ENCODE measurements at regions not wholly inside any gene's neighbourhood (a gene's known extent, or its start where the extent isn't known, plus 50 kb on each side); places are given as distances from the start of the nearest gene placed in this dataset.
A peak's percentile ranks its signal among the peaks of the same experiment; 100 is the strongest.

DNA sequence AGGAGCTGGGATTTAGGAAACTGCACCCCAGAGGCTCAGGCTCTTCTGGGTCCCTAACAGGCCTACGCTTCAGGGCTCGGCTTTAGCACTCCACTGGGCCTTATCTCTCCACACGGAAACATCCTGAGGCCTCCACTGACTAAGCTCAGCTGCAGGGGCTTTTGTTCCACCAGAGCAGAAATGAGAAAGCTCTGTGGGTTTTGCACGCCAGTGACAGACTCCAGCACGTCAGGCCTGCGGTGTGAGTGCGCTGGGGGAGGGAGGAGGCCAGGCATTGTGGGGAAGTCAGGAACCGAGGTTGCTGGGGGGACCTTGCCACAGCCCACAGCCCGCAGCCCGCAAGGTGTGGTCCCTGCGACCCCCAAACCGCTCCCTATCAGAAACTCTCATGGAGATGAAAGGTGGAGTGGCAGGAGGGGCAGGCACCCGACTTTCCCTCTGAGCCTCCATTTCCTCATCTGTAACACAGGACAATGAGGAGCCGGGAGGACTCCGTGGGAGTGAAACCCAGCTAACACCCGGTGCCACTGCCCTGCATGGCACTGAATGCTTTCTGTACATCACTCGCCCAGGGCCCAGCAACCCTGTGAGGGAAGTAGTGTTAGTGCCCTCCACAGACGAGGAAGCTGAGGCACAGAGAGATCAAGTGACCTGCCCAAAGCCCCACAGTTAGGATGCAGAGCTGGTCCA, 106.5 kb downstream of the TPRA1 start:
- ATAC-seq, result no peak

GRCh38 chr3:127483005-127483641, 107.4 kb downstream of the TPRA1 start:
- ATAC-seq, result no peak

DNA sequence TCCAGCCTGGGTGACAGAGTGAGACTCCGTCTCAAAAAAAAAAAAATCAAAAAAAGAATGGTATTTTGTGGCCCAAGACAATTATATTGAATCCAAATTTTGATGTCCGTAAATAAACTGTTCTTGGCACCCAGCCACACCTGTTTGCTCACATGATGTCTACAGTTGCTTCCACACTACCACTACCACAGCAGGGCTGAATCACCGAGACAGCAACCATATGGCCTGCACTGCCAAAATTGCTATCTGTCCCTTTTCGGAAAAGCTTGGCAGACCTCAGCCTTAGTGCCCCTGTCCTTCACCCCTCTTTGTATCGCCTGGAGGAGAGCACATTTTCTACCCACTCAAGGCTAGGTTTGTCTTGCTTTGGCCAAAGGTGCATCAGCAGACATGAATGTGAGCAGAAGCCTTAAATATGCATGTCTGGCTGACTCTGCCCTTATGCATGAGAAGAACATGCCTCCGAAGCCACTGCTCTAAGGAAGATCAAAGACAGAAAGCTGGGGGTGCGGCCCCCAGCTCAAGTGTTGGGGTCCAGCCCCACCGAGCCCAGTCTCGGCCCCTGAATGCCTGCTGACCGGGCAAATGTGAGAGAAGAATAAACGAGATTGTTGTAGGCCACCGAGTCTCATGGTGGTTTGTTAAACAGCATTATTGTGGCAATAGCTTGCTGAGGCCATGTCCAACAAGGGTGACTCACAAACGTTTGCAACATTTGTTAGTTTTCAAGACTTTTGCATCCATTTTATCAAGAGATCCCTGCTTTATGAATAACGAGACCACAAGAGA, 108.1 kb downstream of the TPRA1 start:
- ATAC-seq, result no peak

DNA sequence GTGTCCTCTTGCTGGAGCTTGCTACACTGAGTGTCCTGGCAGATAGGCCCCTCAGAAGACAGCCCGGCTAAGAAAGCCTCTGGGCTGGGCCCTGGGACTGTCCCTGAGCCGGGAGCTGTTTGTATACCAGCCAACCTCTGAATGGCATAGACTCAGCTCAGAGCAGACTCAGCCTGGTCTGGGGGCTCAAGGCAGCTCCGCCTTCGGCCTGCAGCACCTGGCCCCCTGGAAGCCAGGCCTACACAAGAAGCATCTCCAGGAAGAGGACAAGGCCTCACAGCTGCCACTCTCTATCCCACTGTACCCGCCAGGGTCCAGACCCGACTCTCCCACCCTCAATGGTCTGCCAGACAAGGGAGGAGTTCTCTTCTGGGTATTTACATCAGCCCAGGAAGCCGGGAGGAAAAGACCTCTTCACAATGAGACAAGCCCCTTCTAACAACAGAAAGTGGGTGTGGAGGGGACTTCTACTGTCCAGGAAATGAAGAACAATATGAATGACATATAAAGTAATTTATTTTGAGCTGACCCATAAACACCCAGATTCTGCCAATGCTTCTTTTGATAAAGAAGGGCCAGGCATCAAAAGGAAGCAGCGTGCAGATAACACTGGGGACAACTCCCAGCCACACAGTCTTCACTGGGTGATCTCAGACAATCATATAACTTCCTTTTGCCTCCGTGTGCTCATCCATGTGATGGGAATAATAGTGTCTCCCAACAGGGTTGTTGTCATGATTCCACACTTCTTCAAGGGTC, 110.2 kb downstream of the TPRA1 start:
- no peak for ATAC-seq

DNA sequence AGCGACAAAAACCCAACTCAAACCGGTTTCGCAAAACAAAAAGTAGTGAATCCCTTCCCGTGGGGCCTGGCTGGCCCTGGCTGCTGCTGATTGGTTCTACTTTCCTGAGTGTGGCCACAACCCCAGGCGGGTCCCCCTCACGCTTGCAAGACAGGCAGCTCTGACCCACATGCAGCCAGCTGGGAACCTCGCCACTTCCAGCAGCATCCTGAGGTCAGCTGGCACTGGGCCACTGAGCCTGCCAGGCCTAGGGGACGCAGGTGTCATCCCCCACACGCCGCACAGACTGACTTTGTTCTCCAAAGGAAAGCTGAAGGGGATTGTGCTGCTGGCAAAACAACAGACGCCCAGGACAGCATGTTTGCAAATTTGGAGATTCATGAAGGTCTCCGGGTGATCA, 111.1 kb downstream of the TPRA1 start:
- ATAC-seq, result no peak

GRCh38 chr3:127478922-127479321, 111.6 kb downstream of the TPRA1 start:
- ATAC-seq, result no peak

DNA sequence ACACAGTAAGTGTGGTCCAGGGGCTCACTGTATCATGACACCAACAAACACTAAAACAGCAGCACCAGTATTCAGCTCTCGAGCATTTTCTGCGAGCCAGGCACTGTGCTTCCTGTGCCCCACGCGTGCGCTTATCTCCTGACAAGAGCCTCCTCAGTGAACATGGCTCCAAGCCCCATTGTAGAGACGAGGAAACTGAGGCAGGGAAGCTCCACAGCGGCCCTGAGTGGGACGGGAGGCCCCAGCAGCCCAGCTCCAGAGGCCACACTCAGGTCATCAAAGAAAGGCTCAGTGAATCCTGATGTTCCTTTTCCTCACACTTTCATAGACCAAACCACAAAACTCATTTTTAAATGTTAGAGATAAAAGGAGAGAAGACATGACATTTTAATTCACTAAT, 113.1 kb downstream of the TPRA1 start:
- no peak for ATAC-seq

DNA sequence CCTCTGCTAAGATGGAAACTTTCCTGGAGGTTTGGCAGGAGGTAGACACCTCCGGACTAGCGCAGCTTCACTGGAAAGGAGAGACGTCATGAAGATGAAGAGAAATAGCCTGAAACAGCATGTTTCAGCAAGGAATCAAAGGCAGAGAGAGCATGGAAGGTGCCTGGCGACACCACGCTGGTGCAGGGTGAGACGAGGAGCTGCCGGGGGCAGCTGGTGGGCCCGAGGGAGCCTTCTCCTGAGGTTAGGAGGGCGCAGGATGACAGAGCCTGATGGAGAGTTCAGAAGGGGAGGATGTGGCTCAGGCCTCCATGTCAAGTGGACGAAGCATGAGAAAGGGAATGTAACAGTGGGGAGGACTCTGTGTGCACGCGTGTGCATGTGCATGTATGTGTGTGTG, 113.6 kb downstream of the TPRA1 start:
- no peak for ATAC-seq

DNA sequence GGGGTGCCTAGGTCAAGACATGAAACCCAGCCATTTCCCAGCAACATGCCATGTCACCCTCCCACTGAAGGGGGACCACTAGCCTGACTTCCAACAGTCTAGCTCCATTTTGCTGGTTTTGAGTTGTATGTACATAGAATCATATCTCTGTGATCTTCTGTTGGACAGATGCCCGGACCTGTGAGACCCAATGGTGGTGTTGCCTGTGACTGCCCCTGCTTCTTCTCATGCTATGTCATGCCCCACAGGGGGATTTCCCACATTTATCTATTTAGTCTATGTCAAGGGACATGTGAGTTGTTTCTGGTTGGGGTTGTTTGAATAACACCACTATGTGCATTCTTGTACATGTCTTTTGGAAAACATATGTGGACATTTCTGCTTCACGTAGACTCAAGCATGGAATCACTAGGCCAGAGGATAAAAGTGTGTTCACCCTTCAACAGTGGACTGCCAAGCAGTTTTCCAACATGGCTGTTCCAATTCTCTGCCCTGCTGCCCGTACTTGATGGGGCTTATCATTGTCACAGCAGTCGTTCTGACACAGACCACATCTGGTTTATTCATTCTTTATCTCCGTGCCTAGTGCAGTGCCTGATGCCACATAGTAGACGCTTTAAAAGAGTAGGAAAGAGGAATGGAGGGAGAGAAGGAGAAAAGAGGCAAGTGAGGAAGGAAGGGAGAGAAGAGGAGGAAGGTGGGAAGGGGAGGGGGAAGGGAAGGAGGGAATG, 114.4 kb downstream of the TPRA1 start:
- no peak for ATAC-seq

GRCh38 chr3:127475391-127475790, 115.1 kb downstream of the TPRA1 start:
- ATAC-seq, result no peak

- no peak for ATAC-seq
Observed at GRCh38 chr3:127473244-127474024, 117.1 kb downstream of the TPRA1 start.

DNA sequence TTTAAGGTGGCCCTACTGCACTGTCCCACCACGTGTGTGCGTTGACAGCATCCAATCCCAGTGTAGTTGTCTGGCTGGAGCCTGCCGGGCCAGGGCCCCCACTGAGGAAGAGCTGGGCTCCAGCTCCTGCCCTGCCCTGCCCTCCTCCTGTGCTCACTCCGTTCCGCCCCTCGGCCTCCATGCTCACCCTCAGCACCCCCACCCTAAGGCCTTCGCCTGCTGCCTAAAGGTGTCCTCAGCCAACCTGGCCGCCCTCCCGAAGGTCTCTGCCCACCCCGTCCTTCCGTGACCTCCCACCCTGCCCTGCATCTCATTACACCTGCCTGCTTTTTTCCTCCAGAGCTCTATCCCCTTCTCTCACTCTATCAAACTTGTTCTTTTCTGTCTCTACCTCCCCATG, 118.0 kb downstream of the TPRA1 start:
- ATAC-seq, result no peak

- ATAC-seq, result no peak
Observed at GRCh38 chr3:127471142-127471541, 119.4 kb downstream of the TPRA1 start.

- no peak for ATAC-seq
Observed at GRCh38 chr3:127469760-127470159, 120.8 kb downstream of the TPRA1 start.

DNA sequence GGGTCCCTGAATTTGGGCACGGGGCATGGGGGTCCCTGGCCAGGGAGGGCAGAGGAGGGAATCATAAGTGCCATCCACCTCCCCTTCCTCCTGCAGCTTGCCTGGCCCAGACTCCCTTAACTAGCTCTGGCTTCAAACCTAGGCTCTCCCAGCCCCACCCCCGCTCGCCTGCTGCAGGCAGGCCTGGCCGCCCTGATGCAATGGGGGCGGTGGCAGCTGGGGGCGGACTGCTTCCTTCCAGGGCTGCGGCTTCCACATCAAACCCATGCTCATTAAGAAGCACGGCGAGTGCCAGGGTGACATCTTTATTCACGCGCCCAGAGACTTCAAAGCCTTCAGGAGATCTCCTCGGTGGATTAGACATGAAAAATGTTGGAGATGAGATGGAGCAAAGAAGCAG, 123.1 kb downstream of the TPRA1 start:
- ATAC-seq, result no peak

- ATAC-seq, result peak; percentile 10
Observed at GRCh38 chr3:127464642-127465041, 125.9 kb downstream of the TPRA1 start.

- peak; percentile 42 for ATAC-seq
Observed at GRCh38 chr3:127462111-127462655, 128.3 kb downstream of the TPRA1 start.

GRCh38 chr3:127461286-127461910, 129.1 kb downstream of the TPRA1 start:
- no peak for ATAC-seq

DNA sequence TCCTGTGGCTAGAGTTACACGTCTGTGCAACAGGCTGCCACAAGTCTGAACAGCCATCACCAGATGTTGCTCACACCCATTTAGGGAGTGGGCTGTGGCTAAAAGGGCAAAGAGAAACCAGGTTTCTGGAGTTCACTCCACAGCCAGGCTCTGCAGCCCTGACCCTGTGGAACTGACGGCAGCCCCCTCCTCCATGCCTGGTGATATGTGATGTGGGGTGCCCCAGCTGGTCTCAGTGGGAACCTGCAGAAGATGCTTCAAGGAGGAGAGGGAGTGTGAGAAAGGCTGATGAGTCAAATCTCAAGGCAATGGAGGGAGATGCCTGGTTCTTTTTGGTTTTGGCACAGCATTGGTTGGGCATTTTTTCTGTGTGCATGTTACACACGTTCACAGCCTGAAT, 130.6 kb downstream of the TPRA1 start:
- ATAC-seq, result no peak

DNA sequence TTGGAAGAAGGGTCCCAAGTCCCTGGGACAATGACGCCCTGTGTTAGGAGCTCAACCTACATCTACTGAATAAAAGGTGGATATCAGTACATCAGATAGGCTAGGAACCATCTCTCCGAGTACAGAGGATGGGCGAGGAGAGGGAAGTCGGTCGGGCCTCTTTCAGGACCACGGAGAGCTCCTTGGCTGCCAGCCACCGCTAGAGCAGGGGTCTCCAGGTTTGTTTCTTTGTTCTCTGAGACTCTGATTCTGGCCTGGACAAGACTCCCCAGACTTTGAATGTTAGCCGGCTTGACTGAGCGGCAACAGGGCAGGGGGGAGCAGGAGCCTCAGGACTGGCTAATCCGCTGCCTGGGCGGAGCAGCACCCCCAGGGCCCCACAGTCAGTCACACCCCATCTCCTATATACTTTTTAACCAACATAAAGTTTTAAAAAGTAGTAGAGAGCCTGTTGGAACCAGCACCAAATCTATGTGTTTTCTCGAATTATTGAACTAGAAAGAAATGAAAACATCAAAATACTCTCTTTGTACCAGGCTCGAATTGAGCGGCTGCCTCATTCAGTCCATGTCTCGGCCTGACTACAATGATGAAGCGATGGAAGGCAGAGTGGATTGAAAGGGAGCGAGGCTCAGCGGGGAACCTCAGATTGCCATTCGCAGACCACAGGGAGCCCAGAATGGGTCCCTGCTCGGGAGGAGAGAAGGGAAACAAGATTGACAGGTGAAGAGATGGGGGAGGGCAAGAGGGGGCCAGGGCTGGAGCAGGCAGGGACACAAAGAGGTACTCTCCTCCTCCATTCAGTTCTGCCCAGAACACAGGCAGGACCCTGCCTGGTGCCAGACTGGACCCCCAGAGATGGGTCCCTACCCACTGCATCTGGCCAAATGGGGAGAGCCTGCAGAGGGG, 131.6 kb downstream of the TPRA1 start:
- no peak for ATAC-seq

Measured in esophagus mucosa (tissue), 1 donor.